ENCODE measurements at regions not wholly inside any gene's neighbourhood (a gene's known extent, or its start where the extent isn't known, plus 50 kb on each side); places are given as distances from the start of the nearest gene placed in this dataset.

DNA sequence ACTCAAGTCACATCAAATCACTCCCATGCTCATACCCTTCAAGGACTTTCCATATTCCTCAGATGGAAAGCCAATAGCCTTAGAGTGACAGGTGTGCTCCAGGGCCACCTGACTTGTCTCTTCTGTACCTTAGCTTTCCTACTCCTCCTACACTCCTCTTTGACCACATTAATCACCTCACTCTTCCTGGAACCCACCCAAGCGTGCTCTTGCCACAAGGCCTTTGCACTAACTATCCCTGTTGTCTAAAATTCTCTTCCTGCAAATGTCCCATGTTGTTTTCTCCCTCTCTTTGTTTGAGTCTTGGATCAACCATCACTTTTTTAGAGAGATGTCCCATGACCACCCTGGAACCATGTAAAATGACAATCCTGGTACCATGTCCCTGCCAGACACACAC lies 244.1 kb downstream of the AASDHPPT start:
- Histone ChIP-seq H4K20me1 (ENCODE audit: insufficient read depth, low read length) (no peaks in the 10 kb centered on the region), H3K9me3 (ENCODE audit: low read depth, low read length) (no peaks in the 10 kb centered on the region), H3K4me3 (ENCODE audit: insufficient read depth, low read length) (no peak overlapping the region), H3K36me3 (ENCODE audit: insufficient read depth, low read length) (no peaks in the 10 kb centered on the region), H3K27me3 (ENCODE audit: insufficient read depth, low read length) (no peaks in the 10 kb centered on the region), H3K4me2 (ENCODE audit: insufficient read depth, low read length) (no peak overlapping the region), H3K27ac (ENCODE audit: low read depth, low read length) (no peak overlapping the region), H3K4me1 (ENCODE audit: insufficient read depth, low read length) (no peaks in the 10 kb centered on the region), H2AFZ (ENCODE audit: low read length) (no peak overlapping the region), H3K79me2 (ENCODE audit: insufficient read depth, low read length) (no peaks in the 10 kb centered on the region)
- DNase-seq (ENCODE audit: insufficient read length, low spot score, missing footprints): no peak
- TF ChIP-seq, protein P1, sequence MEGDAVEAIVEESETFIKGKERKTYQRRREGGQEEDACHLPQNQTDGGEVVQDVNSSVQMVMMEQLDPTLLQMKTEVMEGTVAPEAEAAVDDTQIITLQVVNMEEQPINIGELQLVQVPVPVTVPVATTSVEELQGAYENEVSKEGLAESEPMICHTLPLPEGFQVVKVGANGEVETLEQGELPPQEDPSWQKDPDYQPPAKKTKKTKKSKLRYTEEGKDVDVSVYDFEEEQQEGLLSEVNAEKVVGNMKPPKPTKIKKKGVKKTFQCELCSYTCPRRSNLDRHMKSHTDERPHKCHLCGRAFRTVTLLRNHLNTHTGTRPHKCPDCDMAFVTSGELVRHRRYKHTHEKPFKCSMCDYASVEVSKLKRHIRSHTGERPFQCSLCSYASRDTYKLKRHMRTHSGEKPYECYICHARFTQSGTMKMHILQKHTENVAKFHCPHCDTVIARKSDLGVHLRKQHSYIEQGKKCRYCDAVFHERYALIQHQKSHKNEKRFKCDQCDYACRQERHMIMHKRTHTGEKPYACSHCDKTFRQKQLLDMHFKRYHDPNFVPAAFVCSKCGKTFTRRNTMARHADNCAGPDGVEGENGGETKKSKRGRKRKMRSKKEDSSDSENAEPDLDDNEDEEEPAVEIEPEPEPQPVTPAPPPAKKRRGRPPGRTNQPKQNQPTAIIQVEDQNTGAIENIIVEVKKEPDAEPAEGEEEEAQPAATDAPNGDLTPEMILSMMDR (IDR thresholded peaks at IDR 0.05; ENCODE audit: extremely low read depth, low read depth, low read length): no peak

DNA sequence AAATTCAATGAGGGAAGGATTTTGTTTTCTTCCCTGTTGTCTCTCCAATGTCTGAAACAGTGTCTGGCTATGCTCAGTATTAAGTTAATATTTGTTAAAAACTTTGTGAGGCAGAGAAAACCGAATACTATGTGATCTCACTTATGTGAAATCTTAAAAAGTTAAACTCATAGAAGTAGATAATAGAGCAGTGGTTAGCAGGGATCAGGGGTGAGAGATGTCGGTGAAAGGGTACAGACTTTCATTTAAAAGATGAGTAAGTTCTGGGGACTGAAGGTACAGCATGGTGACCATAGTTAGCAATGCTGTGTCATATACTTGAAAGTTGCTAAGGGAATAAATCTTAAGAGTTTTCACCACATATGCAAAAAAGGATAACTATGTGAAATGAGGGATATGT lies 244.6 kb downstream of the AASDHPPT start:
- TF ChIP-seq, protein P1 (IDR thresholded peaks at IDR 0.05; ENCODE audit: extremely low read depth, low read depth, low read length): no peak
- no peaks in the 10 kb centered on the region for H3K27me3 ChIP-seq (ENCODE audit: insufficient read depth, low read length)
- H3K4me3 ChIP-seq (ENCODE audit: insufficient read depth, low read length): no peak overlapping the region
- no peak overlapping the region for H2AFZ ChIP-seq (ENCODE audit: low read length)
- H3K27ac ChIP-seq (ENCODE audit: low read depth, low read length): no peak overlapping the region
- H4K20me1 ChIP-seq (ENCODE audit: insufficient read depth, low read length): no peaks in the 10 kb centered on the region
- H3K9me3 ChIP-seq (ENCODE audit: low read depth, low read length): no peaks in the 10 kb centered on the region
- H3K4me2 ChIP-seq (ENCODE audit: insufficient read depth, low read length): no peak overlapping the region
- H3K4me1 ChIP-seq (ENCODE audit: insufficient read depth, low read length): no peaks in the 10 kb centered on the region
- DNase-seq (ENCODE audit: insufficient read length, low spot score, missing footprints): no peak
- H3K79me2 ChIP-seq (ENCODE audit: insufficient read depth, low read length): no peaks in the 10 kb centered on the region
- no peaks in the 10 kb centered on the region for H3K36me3 ChIP-seq (ENCODE audit: insufficient read depth, low read length)

DNA sequence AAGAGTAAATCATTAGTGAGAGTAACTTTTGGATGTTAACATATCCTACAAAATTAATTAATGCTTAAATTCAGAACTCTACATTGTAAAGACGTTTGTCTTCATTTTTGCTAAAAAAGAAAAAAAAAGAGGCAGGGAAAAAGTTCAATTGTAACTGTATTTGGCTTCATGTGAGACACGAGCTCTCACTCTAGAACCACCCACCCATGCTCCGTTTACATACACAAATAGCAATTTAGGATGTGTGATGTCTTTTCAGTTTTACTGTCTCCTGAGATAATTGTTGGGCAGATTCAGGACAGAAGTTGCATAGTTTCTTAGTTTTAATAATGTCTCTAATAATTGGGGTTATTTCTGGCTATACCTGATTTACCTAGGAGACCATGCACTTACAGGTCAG lies 248.6 kb downstream of the AASDHPPT start:
- DNase-seq (ENCODE audit: insufficient read length, low spot score, missing footprints): no peak
- no peaks in the 10 kb centered on the region for H3K9me3 ChIP-seq (ENCODE audit: low read depth, low read length)
- TF ChIP-seq, protein P1 (IDR thresholded peaks at IDR 0.05; ENCODE audit: extremely low read depth, low read depth, low read length): no peak
- no peak overlapping the region for H2AFZ ChIP-seq (ENCODE audit: low read length)
- H3K4me2 ChIP-seq (ENCODE audit: insufficient read depth, low read length): no peak overlapping the region
- no peaks in the 10 kb centered on the region for H3K4me1 ChIP-seq (ENCODE audit: insufficient read depth, low read length)
- H3K27me3 ChIP-seq (ENCODE audit: insufficient read depth, low read length): no peaks in the 10 kb centered on the region
- H3K36me3 ChIP-seq (ENCODE audit: insufficient read depth, low read length): no peaks in the 10 kb centered on the region
- H4K20me1 ChIP-seq (ENCODE audit: insufficient read depth, low read length): no peaks in the 10 kb centered on the region
- no peak overlapping the region for H3K4me3 ChIP-seq (ENCODE audit: insufficient read depth, low read length)
- no peaks in the 10 kb centered on the region for H3K79me2 ChIP-seq (ENCODE audit: insufficient read depth, low read length)
- no peak overlapping the region for H3K27ac ChIP-seq (ENCODE audit: low read depth, low read length)

DNA sequence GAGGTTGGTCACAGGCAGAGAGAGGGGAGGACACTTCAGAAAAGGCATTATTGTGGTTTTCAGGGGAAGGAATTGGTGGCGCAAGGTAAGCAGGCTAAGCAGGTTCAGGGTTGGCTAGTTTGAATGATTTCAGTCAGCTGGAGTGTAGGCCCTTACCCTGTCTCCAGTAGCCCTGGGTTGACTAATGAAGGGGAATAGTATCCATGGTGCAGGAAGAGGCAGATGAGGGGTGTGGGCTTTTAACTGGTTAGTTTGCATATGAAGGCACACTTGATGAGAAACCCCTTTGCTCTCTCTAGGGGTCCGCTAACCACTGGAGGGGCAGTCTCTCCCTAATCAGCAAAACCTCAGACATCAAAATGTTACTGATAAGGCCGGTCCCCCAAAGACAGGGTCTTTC lies 249.7 kb downstream of the AASDHPPT start:
- DNase-seq (ENCODE audit: insufficient read length, low spot score, missing footprints): no peak
- H4K20me1 ChIP-seq (ENCODE audit: insufficient read depth, low read length): no peaks in the 10 kb centered on the region
- H2AFZ ChIP-seq (ENCODE audit: low read length): no peak overlapping the region
- no peaks in the 10 kb centered on the region for H3K4me1 ChIP-seq (ENCODE audit: insufficient read depth, low read length)
- H3K27ac ChIP-seq (ENCODE audit: low read depth, low read length): no peak overlapping the region
- no peak overlapping the region for H3K4me3 ChIP-seq (ENCODE audit: insufficient read depth, low read length)
- H3K36me3 ChIP-seq (ENCODE audit: insufficient read depth, low read length): no peaks in the 10 kb centered on the region
- no peaks in the 10 kb centered on the region for H3K27me3 ChIP-seq (ENCODE audit: insufficient read depth, low read length)
- no peak overlapping the region for H3K4me2 ChIP-seq (ENCODE audit: insufficient read depth, low read length)
- TF ChIP-seq, protein P1 (IDR thresholded peaks at IDR 0.05; ENCODE audit: extremely low read depth, low read depth, low read length): no peak
- H3K9me3 ChIP-seq (ENCODE audit: low read depth, low read length): no peaks in the 10 kb centered on the region
- no peaks in the 10 kb centered on the region for H3K79me2 ChIP-seq (ENCODE audit: insufficient read depth, low read length)

Measured in osteoblast (primary cell).